HuH-7.5 (cell line): ENCODE measurements at regions not wholly inside any gene's neighbourhood (a gene's known extent, or its start where the extent isn't known, plus 50 kb on each side); places are given as distances from the start of the nearest gene placed in this dataset.
"Not testable (repeated sequence)": the region's sequence is repeated elsewhere in the genome, so short reads cannot be mapped to it uniquely, and the experiment has no call there.

Experiments
- DNase-seq: peaks from one replicate; pipeline ENCODE4 v3.0.0; 2011; ENCODE audit warnings: low spot score

DNA sequence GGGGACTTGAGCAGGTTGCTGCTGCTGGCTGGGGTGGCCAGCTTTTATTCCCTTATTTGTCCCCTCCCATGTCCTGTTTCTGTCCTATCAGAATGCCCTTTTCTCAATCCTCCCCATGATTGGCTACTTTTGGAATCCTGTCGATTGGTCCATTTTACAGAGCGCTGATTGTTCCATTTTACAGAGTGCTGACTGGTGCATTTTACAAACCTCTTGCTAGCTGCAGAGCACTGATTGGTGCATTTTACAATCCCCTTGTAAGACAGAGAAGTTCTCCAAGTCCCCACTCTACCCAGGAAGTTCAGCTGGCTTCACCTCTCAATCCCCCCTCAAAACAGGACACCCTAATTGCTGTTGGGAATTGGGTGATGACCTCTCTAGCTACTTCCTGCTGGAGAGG is 608.0 kb downstream of the C12orf50 start:
- not testable (repeated sequence) for DNase-seq

DNA sequence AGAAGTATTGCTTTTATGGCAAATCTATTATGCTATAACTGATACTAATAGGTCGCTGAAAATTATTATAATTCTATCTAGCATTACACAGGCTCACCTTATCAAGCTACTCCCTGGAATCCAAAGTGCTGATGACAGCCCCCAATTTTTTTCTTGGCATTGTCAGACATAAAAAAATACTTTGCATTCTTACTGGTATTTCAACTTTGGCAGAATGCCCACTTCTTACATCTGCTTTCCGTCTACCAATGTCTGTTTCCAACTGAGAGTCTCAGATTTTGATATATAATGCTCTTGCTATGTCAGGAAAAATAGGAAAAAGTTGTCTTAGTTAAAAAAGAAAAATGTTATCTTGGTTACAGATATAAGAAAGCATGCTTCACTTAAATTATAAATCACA is 615.4 kb downstream of the C12orf50 start:
- DNase-seq: no peak

DNA sequence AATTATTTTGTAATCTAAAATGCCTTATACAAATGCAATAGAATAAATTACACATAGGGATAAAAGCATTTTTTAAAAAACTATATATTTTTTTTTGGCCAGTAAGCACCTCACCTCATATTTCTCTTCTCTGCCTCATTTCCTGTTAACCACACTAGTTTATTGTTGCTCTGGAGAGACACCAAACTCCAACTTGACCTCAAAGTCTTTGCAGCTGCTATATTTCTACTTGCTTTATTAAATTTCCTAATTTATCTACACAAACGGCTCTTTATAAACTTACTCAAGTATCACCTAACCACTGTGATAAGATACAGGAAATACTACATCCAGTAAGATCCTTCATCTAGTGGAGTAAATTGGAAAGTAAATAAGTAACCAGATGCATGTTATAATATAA is 622.3 kb downstream of the C12orf50 start:
- no peak for DNase-seq

DNA sequence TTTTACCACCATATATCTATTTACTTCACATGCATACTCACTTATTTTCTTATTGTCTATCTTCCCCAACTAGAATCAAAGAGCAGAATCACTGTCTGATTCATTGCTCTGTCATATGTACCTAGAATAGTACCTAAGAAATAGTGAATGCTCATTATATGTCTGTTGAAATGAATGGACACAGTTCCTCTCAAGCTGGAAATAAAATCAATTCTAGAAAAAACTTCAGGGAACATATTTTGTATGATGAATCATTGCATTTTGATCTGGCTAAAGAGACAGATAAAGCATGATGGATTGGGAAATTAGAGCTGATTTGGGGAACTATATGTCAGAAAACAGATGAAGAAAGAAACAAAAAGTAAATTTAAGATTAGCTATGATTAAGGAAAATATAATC is 623.3 kb downstream of the C12orf50 start:
- no peak for DNase-seq

DNA sequence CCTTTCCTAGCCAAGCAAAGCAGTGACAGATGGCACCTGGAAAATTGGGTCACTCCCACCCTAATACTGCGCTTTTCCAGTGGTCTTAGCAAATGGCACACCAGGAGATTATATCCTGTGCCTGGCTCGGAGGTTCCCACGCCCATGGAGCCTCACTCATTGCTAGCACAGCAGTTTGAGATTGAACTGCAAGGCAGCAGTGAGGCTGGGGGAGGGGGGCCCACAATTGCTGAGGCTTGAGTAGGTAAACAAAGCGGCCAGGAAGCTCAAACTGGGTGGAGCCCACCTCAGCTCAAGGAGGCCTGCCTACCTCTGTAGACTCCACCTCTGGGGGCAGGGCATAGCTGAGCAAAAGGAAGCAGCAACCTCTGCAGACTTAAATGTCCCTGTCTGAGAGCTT is 635.0 kb downstream of the C12orf50 start:
- not testable (repeated sequence) for DNase-seq

DNA sequence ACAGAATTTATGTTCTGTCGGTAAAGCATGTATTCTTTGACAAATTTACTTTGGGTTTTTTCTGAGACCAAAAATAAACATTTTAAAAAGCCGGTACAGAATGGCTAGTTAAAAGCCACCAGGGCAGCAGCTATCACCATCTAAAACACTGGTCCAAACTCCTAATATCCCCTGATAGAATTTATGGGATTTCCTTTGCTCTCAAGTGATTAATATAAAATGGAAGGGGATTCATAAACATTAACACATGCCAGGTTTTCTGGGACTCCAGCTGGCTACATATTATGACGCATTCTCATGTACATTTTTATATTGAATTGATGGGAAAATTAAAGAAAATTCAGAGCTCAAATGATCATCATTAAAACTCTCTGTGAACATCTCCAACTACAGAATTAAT is 640.8 kb downstream of the C12orf50 start:
- DNase-seq: no peak

DNA sequence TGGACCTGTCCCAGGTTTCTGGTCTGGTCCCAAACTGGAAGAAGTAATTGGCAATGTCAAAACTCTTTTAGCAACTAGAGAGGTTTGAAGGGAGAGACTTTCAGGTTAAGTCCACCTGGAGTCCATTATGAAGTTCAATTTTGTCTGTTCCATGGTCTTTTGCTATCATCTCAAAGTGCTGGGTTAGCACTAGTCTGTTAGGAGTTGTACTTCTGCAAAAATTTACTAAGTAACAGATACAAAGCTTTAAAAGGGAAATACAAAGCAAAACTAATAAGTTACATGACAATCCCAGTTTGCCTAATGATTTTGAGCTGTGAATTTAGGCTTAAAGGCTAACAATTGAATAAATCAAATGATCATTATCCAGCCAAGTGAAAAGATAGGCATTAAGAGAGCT is 643.9 kb downstream of the C12orf50 start:
- DNase-seq: no peak

DNA sequence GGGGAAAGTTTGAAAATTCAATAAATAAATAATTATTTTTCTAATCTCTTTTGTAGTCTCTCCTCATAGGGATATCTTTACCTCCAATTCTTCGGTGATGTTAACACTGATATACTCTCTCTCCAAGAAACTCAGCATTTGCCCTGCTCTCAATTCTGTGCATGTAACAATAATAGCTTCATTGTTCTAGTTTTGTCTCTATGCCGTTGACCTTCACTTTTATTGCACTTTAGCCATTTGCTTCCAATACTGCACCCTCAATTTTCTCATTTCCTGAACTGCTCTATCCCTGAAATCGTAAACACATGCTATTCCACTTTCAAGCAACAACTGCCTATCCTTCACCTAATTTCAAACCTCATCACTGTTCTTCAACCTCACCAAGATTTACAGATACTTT is 645.0 kb downstream of the C12orf50 start:
- no peak for DNase-seq

DNA sequence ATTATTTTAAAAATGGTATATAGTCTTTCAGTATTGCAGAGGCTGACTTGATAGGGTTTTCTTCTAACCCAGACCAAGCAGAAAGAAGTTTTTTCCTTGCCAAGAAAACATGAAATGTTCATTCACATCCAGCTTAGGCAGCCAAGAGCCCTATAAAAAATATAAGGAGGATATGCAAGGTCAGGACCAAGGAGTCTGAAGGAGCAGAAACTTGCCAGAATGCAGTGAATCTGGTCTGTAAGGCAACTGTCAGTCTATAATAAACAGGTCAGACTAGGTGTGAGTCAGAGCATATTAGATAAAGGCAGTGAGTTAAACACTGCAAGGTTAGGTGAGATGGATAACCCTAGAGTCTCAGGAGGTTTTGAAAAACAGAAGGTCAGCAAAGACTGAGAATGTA is 645.5 kb downstream of the C12orf50 start:
- DNase-seq: no peak

DNA sequence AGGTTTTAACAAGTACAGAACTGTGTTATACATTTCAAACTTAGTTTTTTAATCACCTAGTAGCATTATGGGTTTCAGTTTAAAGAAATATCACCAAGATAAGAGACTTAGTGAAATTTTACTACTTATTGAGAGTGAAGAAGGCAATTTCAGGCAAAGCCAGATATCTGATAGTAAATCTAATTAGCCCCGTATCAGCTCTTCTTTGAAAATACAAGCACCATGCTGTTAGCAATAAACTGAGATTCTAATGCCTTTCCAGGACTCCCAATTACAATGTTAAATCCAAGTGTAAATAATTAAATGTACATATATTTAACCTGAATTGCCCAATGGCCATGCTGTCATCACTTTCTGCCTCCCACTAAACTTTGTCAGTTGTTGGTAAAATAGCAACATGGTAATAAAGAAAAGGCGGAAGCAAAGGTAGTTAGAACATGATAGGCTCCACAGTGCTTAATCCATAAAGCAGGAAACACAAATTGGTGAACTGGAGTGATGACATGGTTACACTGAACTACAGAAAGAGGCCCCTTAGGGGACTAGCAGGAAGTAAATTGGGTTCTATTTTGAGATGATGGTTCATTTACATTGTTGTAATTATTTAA is 646.1 kb downstream of the C12orf50 start:
- no peak for DNase-seq

DNA sequence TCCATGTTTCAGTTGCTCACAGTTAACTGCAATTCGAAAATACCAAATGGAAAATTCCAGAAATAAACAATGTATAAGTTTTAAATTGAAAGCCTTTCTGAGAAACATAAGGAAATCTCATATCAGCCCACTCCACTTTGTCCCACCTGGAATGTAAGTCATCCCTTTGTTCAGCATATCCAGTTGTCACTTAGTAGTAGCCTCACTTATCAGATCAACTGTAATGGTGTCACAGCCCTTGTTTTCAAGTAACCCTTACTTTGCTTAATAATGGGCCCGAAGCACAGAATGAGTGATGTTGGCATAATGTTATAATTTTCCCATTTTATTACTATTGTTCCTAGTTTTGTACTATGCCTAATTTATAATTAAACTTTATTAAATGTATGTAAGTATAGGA is 646.8 kb downstream of the C12orf50 start:
- no peak for DNase-seq

DNA sequence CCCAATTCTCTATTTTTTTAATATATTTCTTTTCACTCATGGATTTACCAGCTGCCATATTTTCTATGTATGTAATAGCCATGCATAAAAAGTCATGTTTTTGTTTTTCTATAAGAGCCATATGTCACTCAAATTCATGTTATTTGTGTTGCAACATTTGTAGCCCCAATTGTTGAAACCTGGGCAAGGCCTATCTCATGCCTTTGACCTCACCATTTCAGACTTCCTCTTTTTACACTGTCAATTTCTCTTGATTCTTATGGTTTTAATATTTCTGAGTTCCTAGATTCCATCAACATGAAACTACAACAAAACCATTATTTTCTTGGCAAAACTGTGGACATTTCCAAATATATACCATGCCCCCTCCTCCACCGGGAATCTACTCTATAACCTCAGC is 647.5 kb downstream of the C12orf50 start:
- DNase-seq: no peak

DNA sequence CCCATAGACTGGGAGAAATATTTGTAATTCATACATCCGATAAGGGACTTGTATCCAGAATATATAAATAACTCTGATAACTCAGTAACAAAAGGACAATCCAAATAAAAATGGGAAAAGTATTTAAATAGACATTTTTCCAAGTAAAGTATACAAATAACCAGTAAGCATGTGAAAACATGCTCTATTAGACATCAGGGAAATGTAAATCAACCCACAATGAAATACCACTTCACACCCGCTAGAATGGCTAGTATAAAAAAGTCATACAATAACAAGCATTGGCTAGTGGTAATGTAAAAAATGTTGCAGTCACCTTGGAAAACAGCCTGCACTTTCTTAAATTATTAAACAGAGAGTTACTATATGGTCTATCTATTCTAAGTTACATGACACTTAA is 650.7 kb downstream of the C12orf50 start:
- no peak for DNase-seq

DNA sequence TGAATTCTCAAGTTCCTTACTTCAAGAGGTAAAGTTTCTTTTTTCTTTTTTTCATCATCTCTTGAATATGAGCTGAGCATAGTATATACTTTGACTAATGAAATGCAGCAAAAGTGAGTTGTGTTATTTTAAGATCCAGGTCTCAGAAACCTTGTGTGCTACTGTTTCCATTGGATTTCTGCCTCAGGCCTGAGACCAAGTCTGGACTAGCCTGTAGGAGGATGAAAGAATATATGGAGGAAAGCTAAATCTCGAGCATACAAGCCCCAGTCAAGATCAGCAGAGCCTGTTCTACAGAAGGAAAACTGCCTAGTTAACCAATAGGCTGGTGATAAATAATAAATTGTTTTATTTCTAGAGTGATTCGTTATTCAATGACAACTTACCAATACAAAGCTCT is 652.5 kb downstream of the C12orf50 start:
- DNase-seq: no peak

DNA sequence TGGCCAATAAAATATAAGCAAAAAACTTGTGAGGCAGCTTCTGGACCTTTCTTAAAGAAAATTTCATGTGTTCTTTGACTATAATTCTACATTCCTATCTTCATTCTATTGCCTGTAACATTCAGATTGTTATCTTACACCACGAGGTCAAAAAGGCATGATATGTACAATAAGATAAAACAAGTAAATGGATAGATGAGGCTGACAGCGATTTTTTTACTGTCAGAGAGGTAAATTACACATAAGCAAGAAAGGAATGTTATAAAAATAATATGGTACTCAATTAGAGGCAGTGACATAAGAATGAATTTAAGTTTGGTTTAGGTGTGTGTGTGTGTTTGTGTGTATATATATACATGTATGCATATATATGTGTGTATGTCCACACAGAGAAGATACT is 660.0 kb downstream of the C12orf50 start:
- no peak for DNase-seq

DNA sequence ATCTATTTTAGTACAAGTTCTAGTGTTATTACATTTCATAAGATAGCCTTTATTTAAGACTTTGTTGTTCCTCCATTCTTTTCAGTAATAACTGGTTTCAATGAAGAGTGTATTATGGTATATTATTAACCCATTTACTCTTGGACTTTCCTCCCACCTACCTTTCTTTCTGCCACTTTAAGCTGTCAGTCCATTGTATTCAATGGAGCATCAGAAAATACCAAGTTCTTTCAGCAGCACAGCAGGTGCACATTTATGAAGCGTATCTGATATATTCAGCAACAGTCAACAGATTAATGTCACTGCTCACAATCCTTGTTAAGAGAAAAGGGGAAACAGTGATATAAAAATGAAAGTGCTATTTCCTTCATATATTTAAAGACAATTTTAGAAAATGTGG is 660.9 kb downstream of the C12orf50 start:
- DNase-seq: no peak

DNA sequence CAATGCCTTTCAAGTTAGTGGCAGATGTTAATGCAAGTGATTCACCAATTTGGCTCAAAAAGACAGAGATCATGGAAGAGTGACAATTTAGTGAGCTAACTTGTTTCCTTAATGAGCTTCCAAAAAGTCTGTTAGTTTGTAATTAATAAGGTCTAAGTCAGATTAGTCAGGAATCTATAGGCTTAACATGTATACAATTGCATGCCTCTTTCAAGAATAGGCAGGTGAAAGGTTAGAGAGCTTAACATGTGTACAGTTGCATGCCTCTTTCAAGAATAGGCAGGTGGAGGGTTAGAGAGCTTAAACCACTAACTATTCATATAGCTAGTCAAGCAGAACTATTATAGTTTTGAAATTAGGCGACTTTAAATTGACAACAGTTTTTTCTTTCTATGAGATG is 663.8 kb downstream of the C12orf50 start:
- no peak for DNase-seq

DNA sequence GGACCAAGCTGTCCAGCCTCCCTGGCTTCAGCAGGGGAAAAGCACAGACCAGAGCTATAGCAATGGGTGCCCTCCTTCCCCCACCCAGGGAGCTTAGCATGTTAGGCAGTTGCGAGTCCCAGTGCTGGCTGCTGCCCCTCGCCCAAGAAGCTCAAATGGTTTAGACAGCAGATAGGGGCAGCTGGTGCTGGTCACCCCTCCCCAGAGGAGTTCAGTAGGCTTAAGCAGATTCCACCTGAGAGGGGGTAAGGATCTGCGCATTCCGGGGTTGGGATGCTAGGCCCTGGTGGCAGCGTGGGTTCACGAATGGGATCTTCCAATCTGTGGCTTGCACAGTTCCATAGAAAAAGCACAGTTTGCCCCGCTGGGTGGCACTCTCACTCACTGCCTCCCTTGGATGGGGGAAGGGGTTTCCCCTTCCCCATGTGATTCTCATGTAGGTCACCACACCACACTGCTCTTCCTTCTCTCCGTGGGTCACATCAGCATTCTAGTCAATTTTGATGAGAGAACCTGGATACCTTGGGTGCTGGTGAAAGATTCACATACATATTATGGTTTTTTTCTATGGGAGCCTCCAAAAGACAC is 665.6 kb downstream of the C12orf50 start:
- no peak for DNase-seq

DNA sequence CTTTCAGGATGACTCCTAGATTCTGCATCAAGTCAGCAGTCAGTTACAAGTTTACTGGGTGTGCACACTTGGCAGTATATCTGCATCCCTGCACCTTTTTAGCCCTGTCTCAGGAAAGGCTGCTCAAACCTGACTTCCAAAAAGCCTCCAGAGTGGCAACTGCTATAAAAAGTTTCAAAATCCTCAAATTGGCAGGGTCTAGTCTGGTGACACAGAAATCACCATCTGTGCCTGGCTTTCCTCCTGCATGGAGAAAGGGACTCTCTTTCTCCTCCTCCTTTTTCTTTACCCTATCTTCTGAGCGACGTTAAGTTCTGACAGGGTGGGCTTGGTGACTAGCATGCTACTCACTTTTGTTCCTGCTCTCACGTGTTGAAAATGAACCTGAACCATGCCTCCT is 679.5 kb downstream of the C12orf50 start:
- DNase-seq: no peak

DNA sequence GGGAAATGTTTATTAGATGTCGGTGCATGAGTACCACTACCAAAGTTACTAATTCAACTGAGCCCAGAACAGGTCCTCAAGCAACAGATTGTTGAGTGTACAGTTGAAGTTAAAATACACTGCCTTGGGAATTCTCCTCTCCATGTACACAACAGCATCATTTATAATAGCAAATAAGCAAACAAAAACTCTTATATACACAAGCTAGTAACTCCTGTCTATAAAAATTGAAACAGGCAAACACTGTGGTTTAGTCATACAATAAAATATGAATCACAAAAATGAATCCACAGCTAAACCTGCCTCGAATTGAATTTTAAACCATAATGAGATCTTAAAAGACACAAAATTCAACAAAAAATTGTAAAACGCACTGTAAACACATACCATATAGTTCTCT is 681.1 kb downstream of the C12orf50 start:
- no peak for DNase-seq

DNA sequence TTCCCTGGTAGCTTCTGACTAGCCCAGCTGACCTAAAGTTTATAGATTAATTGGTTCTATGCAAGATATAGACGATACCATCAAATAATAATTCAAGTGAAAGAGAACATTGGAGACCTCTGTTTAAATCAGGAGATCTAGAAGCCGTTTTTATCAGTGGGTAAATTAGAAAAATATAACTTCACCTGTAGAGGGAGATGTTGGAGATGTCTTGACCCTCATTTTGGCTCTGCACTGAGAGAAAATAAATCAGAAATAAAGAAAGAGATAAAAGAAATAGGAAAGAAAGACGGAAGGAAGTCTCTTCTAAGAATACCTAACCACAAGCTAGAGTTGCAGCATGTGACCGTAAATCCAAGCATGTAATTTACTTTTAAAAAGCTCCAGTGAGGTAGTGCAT is 684.5 kb downstream of the C12orf50 start:
- DNase-seq: peak; percentile 18

DNA sequence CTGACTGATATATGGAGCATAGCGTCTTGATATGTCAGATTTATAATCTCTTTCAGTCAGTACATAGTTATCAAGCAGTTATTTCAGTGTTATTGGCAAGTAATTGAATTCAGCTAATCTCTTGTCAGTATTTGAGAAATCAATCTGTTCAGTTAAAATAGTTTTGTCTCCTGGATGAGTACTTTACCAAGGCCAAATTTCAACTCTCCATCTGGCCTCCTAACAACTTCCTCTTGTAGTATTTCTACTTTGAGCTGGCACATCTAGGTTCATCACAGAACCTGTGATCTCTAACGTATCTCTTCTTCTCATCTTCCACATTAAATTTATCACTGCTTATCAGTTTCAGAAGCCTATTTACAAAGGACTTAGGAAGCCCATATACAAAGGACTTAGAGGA is 690.5 kb downstream of the C12orf50 start:
- no peak for DNase-seq

DNA sequence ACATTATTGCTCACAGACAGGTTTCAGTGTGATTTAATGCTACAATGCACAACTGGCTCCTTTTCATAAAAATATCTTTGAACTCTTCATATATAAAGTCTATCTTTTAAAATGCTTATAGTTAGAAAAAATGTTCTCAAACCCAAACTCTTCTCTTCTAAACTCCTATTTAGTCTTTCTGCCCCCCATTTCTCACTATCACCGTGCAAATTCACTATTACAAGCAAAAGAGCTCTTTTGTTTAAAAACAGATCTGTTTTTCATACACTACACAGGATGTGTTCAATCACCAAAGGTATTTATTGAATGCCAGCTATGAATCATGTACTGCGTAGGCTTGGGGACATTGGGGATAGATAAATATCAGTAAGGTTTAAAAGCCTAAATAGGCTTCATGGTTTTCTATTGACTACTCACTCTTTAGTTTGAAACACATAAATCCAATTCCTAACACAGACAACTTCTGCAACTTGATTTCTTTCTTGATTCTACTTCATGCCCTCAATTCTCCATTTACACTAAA is 692.3 kb downstream of the C12orf50 start:
- no peak for DNase-seq

DNA sequence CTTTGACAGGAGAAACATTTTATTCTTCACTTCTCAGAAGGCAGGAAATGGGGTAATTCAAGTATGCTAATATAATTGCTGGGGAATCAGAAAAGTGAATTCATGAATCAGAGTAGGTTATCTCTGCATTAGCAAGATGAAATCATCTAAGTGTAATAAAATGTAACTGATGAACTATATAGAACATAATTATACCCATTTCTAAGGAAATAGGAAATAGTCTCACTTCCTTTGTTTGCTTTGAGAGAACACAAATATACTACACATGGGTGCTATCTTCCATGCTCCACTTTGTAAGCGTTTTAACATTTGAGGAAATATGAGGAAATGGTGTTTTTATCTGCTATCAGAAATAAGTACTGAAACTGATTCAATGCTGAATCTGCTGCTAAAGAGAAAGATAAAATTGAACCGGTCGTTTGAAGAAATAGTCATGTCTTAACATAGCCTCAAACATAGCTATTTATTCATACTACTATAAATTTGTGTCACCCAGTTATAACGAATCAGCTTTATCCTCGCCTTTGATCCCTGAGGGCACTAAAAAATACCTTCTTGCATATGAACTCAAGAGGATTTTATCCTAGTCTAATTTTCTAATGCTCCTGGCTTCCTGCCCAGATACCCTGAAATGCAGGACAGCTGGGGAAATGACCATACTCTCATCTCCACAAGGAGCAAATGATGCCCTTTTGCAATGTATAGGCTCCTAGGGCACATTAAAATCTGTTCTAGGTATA is 696.0 kb downstream of the C12orf50 start:
- DNase-seq: no peak
